SK-N-MC (cell line): ENCODE measurements at regions not wholly inside any gene's neighbourhood (a gene's known extent, or its start where the extent isn't known, plus 50 kb on each side); places are given as distances from the start of the nearest gene placed in this dataset.

ENCODE experiments used
- EZH2 ChIP-seq: fragments of 200-600 bp; sonication (generic); IDR thresholded peaks from one replicate; pipeline ENCODE4 v1.6.1; 2017; ENCODE audit warnings: antibody characterized with exemption
- FOXP2 ChIP-seq: optimal IDR thresholded peaks from 2 replicates; pipeline ENCODE3; 2011; ENCODE audit warnings: mild to moderate bottlenecking, moderate library complexity; ENCODE audit not compliant: insufficient read depth; ENCODE audit errors: extremely low read length, control extremely low read depth
- POLR2AphosphoS5 ChIP-seq: IDR thresholded peaks from 2 replicates; pipeline ENCODE4 v1.6.1; 2012; ENCODE audit warnings: mild to moderate bottlenecking, low read depth, low read length, borderline replicate concordance

DNA sequence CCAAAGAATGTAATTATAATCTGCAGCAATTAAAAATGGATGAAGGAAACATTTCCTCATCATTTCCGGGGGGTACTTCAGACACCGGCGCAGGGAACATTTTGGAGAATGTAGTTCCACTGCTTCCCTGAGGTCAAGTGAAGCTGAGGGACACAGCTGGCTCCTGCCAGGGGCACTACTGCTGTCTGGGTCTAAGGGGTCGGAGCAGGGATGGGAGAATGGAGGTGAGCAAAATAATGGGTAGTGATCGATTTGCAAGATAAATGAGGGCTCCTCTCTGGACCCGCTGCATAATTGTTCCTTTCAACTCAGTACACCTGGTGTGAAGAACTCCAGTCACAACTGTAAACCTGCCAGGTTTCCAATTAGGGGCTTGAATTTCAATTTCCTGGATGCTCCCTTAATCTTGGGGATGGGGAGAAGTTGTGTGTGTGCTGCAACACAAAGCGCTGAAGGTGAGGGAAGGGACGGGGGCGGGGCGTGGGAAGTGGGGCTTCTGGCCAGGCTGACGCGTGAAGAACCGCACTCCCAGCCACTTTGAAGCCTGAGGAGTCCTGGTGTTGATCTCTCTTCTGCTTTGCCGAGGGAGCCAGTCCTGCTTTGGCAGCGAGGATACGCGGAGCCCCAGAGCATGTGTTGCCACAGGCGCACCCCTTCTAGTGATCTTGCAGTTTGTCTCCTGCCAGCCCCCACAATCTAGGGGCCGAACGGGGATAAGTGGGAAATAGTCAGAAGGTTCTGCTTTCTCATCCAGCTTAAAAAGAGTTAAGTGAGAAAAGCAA lies 57.9 kb upstream of the PCDH8 start:
- TF ChIP-seq POLR2AphosphoS5 (no peak), EZH2 (no peak), FOXP2 (no peak)
